Kidney glomerular epithelial cell (primary cell): ENCODE measurements at regions not wholly inside any gene's neighbourhood (a gene's known extent, or its start where the extent isn't known, plus 50 kb on each side); places are given as distances from the start of the nearest gene placed in this dataset.
A peak's percentile ranks its signal among the peaks of the same experiment; 100 is the strongest.

ENCODE experiments used
- DNase-seq: peaks from one replicate; lab custom pipeline; 2025; lab: John Stamatoyannopoulos, UW

GRCh38 chr6:106772270-106773142, 143.1 kb downstream of the QRSL1 start:
- DNase-seq, result no peak

- DNase-seq, result no peak
These were observed 142.4 kb downstream of the QRSL1 start for GRCh38 chr6:106771822-106772221.

GRCh38 chr6:106770663-106771062, 141.3 kb downstream of the QRSL1 start:
- no peak for DNase-seq

- no peak for DNase-seq
These were observed 140.7 kb downstream of the QRSL1 start for GRCh38 chr6:106770081-106770480.

- DNase-seq, result no peak
These were observed 137.9 kb downstream of the QRSL1 start for GRCh38 chr6:106767271-106767670.

GRCh38 chr6:106766201-106766600, 136.8 kb downstream of the QRSL1 start:
- DNase-seq, result no peak

GRCh38 chr6:106765496-106765895, 136.1 kb downstream of the QRSL1 start:
- DNase-seq, result no peak

- DNase-seq, result no peak
These were observed 135.1 kb downstream of the QRSL1 start for GRCh38 chr6:106764353-106764980.

- DNase-seq, result no peak
These were observed 134.0 kb downstream of the QRSL1 start for GRCh38 chr6:106763361-106763760.

GRCh38 chr6:106761160-106761559, 131.8 kb downstream of the QRSL1 start:
- no peak for DNase-seq

- no peak for DNase-seq
These were observed 129.7 kb downstream of the QRSL1 start for GRCh38 chr6:106759112-106759511.

- no peak for DNase-seq
These were observed 128.5 kb downstream of the QRSL1 start for GRCh38 chr6:106757722-106758467.

- DNase-seq, result no peak
These were observed 127.9 kb downstream of the QRSL1 start for GRCh38 chr6:106757267-106757666.

GRCh38 chr6:106754215-106754614, 124.8 kb downstream of the QRSL1 start:
- DNase-seq, result no peak

- DNase-seq, result peak; percentile 90
These were observed 123.3 kb downstream of the QRSL1 start for GRCh38 chr6:106752641-106753040.

GRCh38 chr6:106751501-106752252, 122.3 kb downstream of the QRSL1 start:
- DNase-seq, result peak; percentile 86

- no peak for DNase-seq
These were observed 121.6 kb downstream of the QRSL1 start for GRCh38 chr6:106750946-106751345.

GRCh38 chr6:106750142-106750918, 121.0 kb downstream of the QRSL1 start:
- no peak for DNase-seq

- DNase-seq, result no peak
These were observed 120.2 kb downstream of the QRSL1 start for GRCh38 chr6:106749609-106750008.

GRCh38 chr6:106748547-106749207, 119.3 kb downstream of the QRSL1 start:
- no peak for DNase-seq

- no peak for DNase-seq
These were observed 117.8 kb downstream of the QRSL1 start for GRCh38 chr6:106747139-106747538.
